Nephron (organoid): ENCODE measurements at regions not wholly inside any gene's neighbourhood (a gene's known extent, or its start where the extent isn't known, plus 50 kb on each side); places are given as distances from the start of the nearest gene placed in this dataset.

ENCODE experiments used
- H3K27ac Mint-ChIP-seq, 3 experiments: 2 replicates each; pipeline ENCODE4 v1.8.0; 2020; ENCODE audit warnings: mixed read lengths in 3 of 3, mild to moderate bottlenecking in 2 of 3, moderate library complexity in 1 of 3
- H3K27me3 Mint-ChIP-seq: 2 replicates; pipeline ENCODE4 v1.8.0; 2021; ENCODE audit warnings: low read depth, mild to moderate bottlenecking, moderate library complexity, mixed read lengths
- H3K36me3 Mint-ChIP-seq: 2 replicates; pipeline ENCODE4 v1.8.0; 2020; ENCODE audit warnings: low read depth, mixed read lengths
- H3K4me1 Mint-ChIP-seq: 2 replicates; pipeline ENCODE4 v1.8.0; 2020; ENCODE audit warnings: mixed read lengths
- H3K4me3 Mint-ChIP-seq, 3 experiments: 2 replicates each; pipeline ENCODE4 v1.8.0; 2020; ENCODE audit warnings: mild to moderate bottlenecking in 3 of 3, mixed read lengths in 3 of 3, moderate library complexity in 2 of 3
- H3K9me3 Mint-ChIP-seq: 2 replicates; pipeline ENCODE4 v1.8.0; 2020; ENCODE audit warnings: mixed read lengths
- TF ChIP-seq, protein P1 (sequence below), 3 experiments: fragments of 200-600 bp; sonication (generic); IDR thresholded peaks; one replicate each; pipeline ENCODE4 v1.5.0; 2021; ENCODE audit warnings: antibody characterized with exemption in 3 of 3; ENCODE audit not compliant: unreplicated experiment in 3 of 3

DNA sequence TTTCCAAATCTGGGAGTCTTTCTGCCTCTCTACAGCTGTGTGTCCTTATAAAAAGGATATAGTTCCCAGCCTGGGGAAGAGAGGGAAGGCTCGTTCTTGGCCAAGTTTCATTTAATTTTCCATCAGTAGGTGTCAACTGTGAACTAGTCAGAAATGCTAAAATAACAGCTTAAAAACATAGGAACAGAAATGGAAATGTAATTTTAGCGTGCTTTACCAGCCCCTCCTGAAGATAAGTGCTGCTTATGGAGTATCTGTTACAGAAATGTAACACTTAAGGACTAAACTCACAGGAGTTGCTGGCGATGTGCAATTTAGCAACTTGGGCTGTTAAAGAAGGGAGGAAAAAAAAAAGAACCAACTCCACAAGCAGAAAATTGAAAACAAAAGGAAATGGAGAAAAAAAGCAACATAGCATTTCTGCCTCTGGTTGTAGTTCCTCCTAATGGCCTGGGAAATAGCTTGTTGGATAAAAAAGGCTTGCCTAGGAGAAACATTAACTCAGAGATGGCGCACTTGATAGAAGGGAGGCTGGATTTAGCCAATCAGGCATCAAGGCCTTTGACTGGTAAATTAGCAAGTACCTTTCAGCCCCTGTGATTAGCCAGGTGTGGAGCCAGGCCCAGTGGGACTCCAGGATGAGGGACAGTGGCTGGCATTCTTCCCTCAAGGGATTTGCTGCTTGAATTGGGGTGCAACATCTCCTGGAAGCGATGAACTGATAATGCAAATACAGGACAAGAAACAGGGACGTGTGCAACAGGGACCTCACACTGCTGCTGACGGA is 84.3 kb downstream of the RPLP1 start:
- Mint-ChIP-seq H3K4me3 (peak overlapping the region in 2 of 3 experiments; percentile 4 to 8), H3K9me3 (no peaks in the 10 kb centered on the region), H3K4me1 (peaks cover 75% of the 10 kb centered on the region), H3K36me3 (no peaks in the 10 kb centered on the region), H3K27ac (peak overlapping the region; percentile 93 to 95 (median 93)), H3K27me3 (peaks cover 29% of the 10 kb centered on the region)
- TF ChIP-seq, protein P1, sequence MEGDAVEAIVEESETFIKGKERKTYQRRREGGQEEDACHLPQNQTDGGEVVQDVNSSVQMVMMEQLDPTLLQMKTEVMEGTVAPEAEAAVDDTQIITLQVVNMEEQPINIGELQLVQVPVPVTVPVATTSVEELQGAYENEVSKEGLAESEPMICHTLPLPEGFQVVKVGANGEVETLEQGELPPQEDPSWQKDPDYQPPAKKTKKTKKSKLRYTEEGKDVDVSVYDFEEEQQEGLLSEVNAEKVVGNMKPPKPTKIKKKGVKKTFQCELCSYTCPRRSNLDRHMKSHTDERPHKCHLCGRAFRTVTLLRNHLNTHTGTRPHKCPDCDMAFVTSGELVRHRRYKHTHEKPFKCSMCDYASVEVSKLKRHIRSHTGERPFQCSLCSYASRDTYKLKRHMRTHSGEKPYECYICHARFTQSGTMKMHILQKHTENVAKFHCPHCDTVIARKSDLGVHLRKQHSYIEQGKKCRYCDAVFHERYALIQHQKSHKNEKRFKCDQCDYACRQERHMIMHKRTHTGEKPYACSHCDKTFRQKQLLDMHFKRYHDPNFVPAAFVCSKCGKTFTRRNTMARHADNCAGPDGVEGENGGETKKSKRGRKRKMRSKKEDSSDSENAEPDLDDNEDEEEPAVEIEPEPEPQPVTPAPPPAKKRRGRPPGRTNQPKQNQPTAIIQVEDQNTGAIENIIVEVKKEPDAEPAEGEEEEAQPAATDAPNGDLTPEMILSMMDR (IDR thresholded peaks at IDR 0.05; ENCODE audit: unreplicated experiment in 3 of 3): no peak

DNA sequence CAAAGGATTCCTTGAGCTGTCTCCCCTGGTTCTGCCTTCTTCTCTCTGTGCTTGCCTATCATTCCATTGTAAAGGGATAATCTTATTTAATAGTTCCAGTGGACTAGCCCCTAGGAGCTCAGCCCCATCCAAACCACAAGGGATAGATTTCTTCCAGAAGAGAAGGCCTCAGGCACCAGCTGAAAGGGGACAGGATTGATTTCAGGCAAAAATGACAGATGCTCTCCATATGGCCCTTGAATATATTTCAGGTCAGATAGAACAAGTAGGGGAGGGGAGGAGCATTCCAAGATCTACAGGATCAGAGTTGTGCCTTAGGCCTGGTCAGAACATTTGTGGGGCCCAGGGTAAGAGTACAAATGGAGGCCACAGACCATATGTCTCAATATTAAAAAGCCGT is 85.3 kb downstream of the RPLP1 start:
- Mint-ChIP-seq H3K9me3 (no peaks in the 10 kb centered on the region), H3K27me3 (peaks cover 23% of the 10 kb centered on the region), H3K27ac (peak overlapping the region; percentile 59 to 93 (median 93)), H3K4me1 (peaks cover 73% of the 10 kb centered on the region), H3K36me3 (no peaks in the 10 kb centered on the region), H3K4me3 (no peak overlapping the region)
- TF ChIP-seq, protein P1 (IDR thresholded peaks at IDR 0.05; ENCODE audit: unreplicated experiment in 3 of 3): no peak

DNA sequence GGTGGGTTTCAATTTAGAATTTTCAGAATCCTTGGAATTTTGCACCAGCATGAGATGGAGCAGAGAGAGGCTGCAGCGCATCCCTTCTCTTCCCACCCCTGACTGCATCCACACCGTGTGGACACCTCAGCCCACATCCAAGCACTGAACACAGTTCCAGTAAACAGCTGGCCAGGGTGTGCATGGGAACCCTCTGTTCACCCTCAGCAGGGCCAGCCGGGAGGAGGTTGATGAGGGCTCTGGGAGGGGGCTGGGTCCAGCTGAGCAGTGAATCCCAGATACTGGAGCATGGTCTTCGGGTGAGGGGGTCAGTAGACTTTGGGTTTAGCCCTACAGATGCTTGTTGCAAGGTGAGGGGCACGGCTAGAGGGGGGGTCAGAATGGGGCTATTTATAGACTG is 85.8 kb downstream of the RPLP1 start:
- Mint-ChIP-seq H3K27ac (peak overlapping the region; percentile 59 to 93 (median 93)), H3K27me3 (peaks cover 19% of the 10 kb centered on the region), H3K36me3 (no peaks in the 10 kb centered on the region), H3K4me3 (peak overlapping the region in 1 of 3 experiments; percentile 30), H3K4me1 (peaks cover 71% of the 10 kb centered on the region), H3K9me3 (no peaks in the 10 kb centered on the region)
- TF ChIP-seq, protein P1 (IDR thresholded peaks at IDR 0.05; ENCODE audit: unreplicated experiment in 3 of 3): no peak

DNA sequence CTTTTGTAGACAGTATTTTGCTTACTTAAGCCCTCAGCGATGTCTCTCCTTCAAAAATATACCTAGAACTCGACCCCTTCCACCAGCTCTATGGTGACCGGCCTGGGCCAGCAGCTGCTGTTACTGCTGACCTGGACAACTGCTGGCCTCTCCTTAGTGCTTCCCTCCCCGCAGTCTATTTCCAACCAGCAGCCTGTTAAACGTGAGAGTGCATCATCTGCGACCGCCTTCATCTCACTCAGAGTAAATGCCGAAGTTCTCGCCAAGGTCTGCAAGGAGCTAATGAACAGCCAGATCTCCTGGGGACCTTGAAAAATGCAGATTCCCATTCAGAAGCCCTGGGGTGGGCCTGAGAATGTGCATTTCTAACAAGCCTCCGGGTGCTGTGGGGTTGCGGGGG is 86.7 kb downstream of the RPLP1 start:
- peak overlapping the region in 2 of 3 experiments; percentile 11 to 41 for H3K4me3 Mint-ChIP-seq
- H3K36me3 Mint-ChIP-seq: no peaks in the 10 kb centered on the region
- H3K9me3 Mint-ChIP-seq: no peaks in the 10 kb centered on the region
- TF ChIP-seq, protein P1 (IDR thresholded peaks at IDR 0.05; ENCODE audit: unreplicated experiment in 3 of 3): no peak
- H3K4me1 Mint-ChIP-seq: peaks cover 78% of the 10 kb centered on the region
- H3K27ac Mint-ChIP-seq: peak overlapping the region; percentile 59 to 93 (median 93)
- peaks cover 18% of the 10 kb centered on the region for H3K27me3 Mint-ChIP-seq

DNA sequence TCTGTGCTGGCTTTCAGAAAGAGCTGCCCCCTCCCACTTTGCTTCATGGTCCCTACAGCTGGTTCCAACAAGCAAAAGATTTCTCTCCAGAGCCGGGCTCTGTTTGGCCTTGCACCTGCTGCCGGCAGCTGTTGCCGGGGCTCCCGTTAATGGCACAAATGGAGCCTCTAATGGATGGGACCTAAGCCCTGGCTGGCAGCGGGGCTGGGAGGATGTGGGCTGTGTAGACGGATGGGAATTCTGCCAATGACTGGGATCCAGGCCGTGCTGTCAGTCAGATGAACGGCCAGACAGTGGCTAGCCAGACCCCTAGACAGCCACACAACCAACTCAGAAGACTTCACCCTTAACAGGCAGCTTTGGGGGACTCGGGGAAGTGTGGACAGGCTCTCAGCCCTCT is 88.0 kb downstream of the RPLP1 start:
- Mint-ChIP-seq H3K4me3 (peak overlapping the region; percentile 12 to 92 (median 79)), H3K4me1 (peaks cover 71% of the 10 kb centered on the region), H3K27ac (peak overlapping the region; percentile 90 to 94 (median 90)), H3K27me3 (peaks cover 16% of the 10 kb centered on the region), H3K9me3 (no peaks in the 10 kb centered on the region), H3K36me3 (no peaks in the 10 kb centered on the region)
- TF ChIP-seq, protein P1 (IDR thresholded peaks at IDR 0.05; ENCODE audit: unreplicated experiment in 3 of 3): no peak

DNA sequence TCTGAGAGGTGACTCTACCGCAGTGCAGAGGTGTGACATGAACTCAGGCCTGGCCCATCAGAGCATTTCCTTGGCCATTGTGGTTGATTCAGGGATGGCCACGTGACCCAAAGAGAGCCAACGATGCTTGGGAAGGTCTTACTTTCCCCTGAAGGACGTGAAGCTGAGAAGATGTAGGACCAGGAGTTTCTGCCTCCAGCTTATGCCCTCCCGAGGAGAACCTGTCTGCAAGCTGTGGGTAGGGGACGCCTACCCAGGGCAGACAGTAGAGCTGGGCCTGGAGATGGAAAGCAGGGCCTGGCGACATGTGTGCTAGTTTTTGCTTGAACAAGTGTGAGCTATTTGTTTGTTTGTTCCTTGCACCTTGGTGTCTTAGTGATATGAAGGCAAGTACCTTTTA is 89.4 kb downstream of the RPLP1 start:
- peak overlapping the region in 1 of 3 experiments; percentile 92 for H3K4me3 Mint-ChIP-seq
- H3K9me3 Mint-ChIP-seq: no peaks in the 10 kb centered on the region
- H3K36me3 Mint-ChIP-seq: no peaks in the 10 kb centered on the region
- H3K27me3 Mint-ChIP-seq: peaks cover 16% of the 10 kb centered on the region
- H3K4me1 Mint-ChIP-seq: peaks cover 57% of the 10 kb centered on the region
- TF ChIP-seq, protein P1 (IDR thresholded peaks at IDR 0.05; ENCODE audit: unreplicated experiment in 3 of 3): no peak
- H3K27ac Mint-ChIP-seq: no peak overlapping the region
